ENCODE measurements at regions not wholly inside any gene's neighbourhood (a gene's known extent, or its start where the extent isn't known, plus 50 kb on each side); places are given as distances from the start of the nearest gene placed in this dataset.

GRCh38 chrX:110965409-110966090, 130.4 kb upstream of the PAK3 start:
- TF ChIP-seq CTCF (IDR thresholded peaks at IDR 0.05; ENCODE audit: poor library complexity, severe bottlenecking) (no peak), POLR2AphosphoS5 (IDR thresholded peaks at IDR 0.05) (no peak), REST (IDR thresholded peaks at IDR 0.05; ENCODE audit: borderline replicate concordance) (no peak), TAF1 (IDR thresholded peaks at IDR 0.05; ENCODE audit: low read depth) (no peak), EP300 (conservative IDR thresholded peaks at IDR 0.05; ENCODE audit: poor library complexity, severe bottlenecking) (no peak), SMC3 (conservative IDR thresholded peaks at IDR 0.05; ENCODE audit: poor library complexity) (no peak), MXI1 (conservative IDR thresholded peaks at IDR 0.05; ENCODE audit: poor library complexity, severe bottlenecking) (no peak), RAD21 (conservative IDR thresholded peaks at IDR 0.05) (no peak), EZH2 (IDR thresholded peaks at IDR 0.05; ENCODE audit: borderline replicate concordance, insufficient read depth, low read length, poor library complexity, severe bottlenecking) (no peak)
- Histone ChIP-seq H3K9me3 (ENCODE audit: low read length) (no peaks in the 10 kb centered on the region), H3K79me2 (replicated peaks; ENCODE audit: insufficient read depth, low read length) (peaks cover 5% of the 10 kb centered on the region), H2AFZ (ENCODE audit: low read depth, low read length) (no peak overlapping the region), H3K4me2 (ENCODE audit: low read length) (no peak overlapping the region), H3F3A (ENCODE audit: insufficient read depth, low read length, poor library complexity, severe bottlenecking) (no peaks in the 10 kb centered on the region), H4K20me1 (ENCODE audit: insufficient read depth) (no peaks in the 10 kb centered on the region), H3K27ac (ENCODE audit: low read length) (no peak overlapping the region), H3K9ac (ENCODE audit: low read length) (no peak overlapping the region), H3K4me3 (ENCODE audit: low read length) (no peak overlapping the region), H3K36me3 (ENCODE audit: insufficient read depth, low read length) (no peaks in the 10 kb centered on the region), H3K9me2 (ENCODE audit: insufficient read depth, low read length) (no peaks in the 10 kb centered on the region), H3K27me3 (ENCODE audit: insufficient read depth, low read depth, low read length) (no peaks in the 10 kb centered on the region)

- no peaks in the 10 kb centered on the region for H3K36me3 ChIP-seq (ENCODE audit: insufficient read depth, low read length)
- peaks cover 5% of the 10 kb centered on the region for H3K79me2 ChIP-seq (replicated peaks; ENCODE audit: insufficient read depth, low read length)
- H3K9me2 ChIP-seq (ENCODE audit: insufficient read depth, low read length), result no peaks in the 10 kb centered on the region
- H3F3A ChIP-seq (ENCODE audit: insufficient read depth, low read length, poor library complexity, severe bottlenecking), result no peaks in the 10 kb centered on the region
- H3K9ac ChIP-seq (ENCODE audit: low read length), result peak overlapping the region; percentile 3
- H4K20me1 ChIP-seq (ENCODE audit: insufficient read depth), result no peaks in the 10 kb centered on the region
- H3K4me2 ChIP-seq (ENCODE audit: low read length), result no peak overlapping the region
- H2AFZ ChIP-seq (ENCODE audit: low read depth, low read length), result no peak overlapping the region
- no peak overlapping the region for H3K27ac ChIP-seq (ENCODE audit: low read length)
- no peak for TF ChIP-seq TAF1 (IDR thresholded peaks at IDR 0.05; ENCODE audit: low read depth)
- TF ChIP-seq CTCF (IDR thresholded peaks at IDR 0.05; ENCODE audit: poor library complexity, severe bottlenecking), result no peak
- no peak for TF ChIP-seq EZH2 (IDR thresholded peaks at IDR 0.05; ENCODE audit: borderline replicate concordance, insufficient read depth, low read length, poor library complexity, severe bottlenecking)
- TF ChIP-seq RAD21 (conservative IDR thresholded peaks at IDR 0.05), result no peak
- no peak for TF ChIP-seq SMC3 (conservative IDR thresholded peaks at IDR 0.05; ENCODE audit: poor library complexity)
- TF ChIP-seq POLR2AphosphoS5 (IDR thresholded peaks at IDR 0.05), result no peak
- no peak for TF ChIP-seq MXI1 (conservative IDR thresholded peaks at IDR 0.05; ENCODE audit: poor library complexity, severe bottlenecking)
- TF ChIP-seq REST (IDR thresholded peaks at IDR 0.05; ENCODE audit: borderline replicate concordance), result no peak
- no peak for TF ChIP-seq EP300 (conservative IDR thresholded peaks at IDR 0.05; ENCODE audit: poor library complexity, severe bottlenecking)
- H3K4me3 ChIP-seq (ENCODE audit: low read length), result no peak overlapping the region
- H3K9me3 ChIP-seq (ENCODE audit: low read length), result no peaks in the 10 kb centered on the region
- no peaks in the 10 kb centered on the region for H3K27me3 ChIP-seq (ENCODE audit: insufficient read depth, low read depth, low read length)
Measured at GRCh38 chrX:110964786-110965185, 131.2 kb upstream of the PAK3 start.

Measured in neural cell (in vitro differentiated cells).